ENCODE measurements at regions not wholly inside any gene's neighbourhood (a gene's known extent, or its start where the extent isn't known, plus 50 kb on each side); places are given as distances from the start of the nearest gene placed in this dataset.

- no peak for DNase-seq (ENCODE audit: low read depth)
- Histone ChIP-seq H3K36me3 (ENCODE audit: control insufficient read depth, insufficient read depth, low read length) (no peaks in the 10 kb centered on the region), H3K27me3 (ENCODE audit: control insufficient read depth, insufficient read depth, low read length) (no peaks in the 10 kb centered on the region), H3K4me3 (ENCODE audit: low read depth, low read length) (no peak overlapping the region)
- ChIA-PET POLR2A (no interaction called here), CTCF (no interaction called here)
- no peak for TF ChIP-seq CTCF (IDR thresholded peaks at IDR 0.05; ENCODE audit: insufficient read depth, low read depth, low read length)
Observed at GRCh38 chr5:109965634-109966033, 275.9 kb downstream of the MAN2A1 start.

- Histone ChIP-seq H3K27me3 (ENCODE audit: control insufficient read depth, insufficient read depth, low read length) (no peaks in the 10 kb centered on the region), H3K4me3 (ENCODE audit: low read depth, low read length) (no peak overlapping the region), H3K36me3 (ENCODE audit: control insufficient read depth, insufficient read depth, low read length) (no peaks in the 10 kb centered on the region)
- CTCF ChIA-PET, result no interaction called here
- TF ChIP-seq CTCF (IDR thresholded peaks at IDR 0.05; ENCODE audit: insufficient read depth, low read depth, low read length), result no peak
- no peak for DNase-seq (ENCODE audit: low read depth)
- POLR2A ChIA-PET, result no interaction called here
Observed at GRCh38 chr5:109971968-109972367, 282.2 kb downstream of the MAN2A1 start.

- Histone ChIP-seq H3K4me3 (ENCODE audit: low read depth, low read length) (no peak overlapping the region), H3K36me3 (ENCODE audit: control insufficient read depth, insufficient read depth, low read length) (no peaks in the 10 kb centered on the region), H3K27me3 (ENCODE audit: control insufficient read depth, insufficient read depth, low read length) (no peaks in the 10 kb centered on the region)
- ChIA-PET CTCF (no interaction called here), POLR2A (no interaction called here)
- no peak for TF ChIP-seq CTCF (IDR thresholded peaks at IDR 0.05; ENCODE audit: insufficient read depth, low read depth, low read length)
- DNase-seq (ENCODE audit: low read depth), result no peak
Observed at GRCh38 chr5:109981979-109982378, 292.3 kb downstream of the MAN2A1 start.

- no peaks in the 10 kb centered on the region for H3K27me3 ChIP-seq (ENCODE audit: control insufficient read depth, insufficient read depth, low read length)
- no peak for DNase-seq (ENCODE audit: low read depth)
- ChIA-PET CTCF (interaction anchor here (0.5 kb wide), 1 partner anchor 1473 kb away, joined by 3 read pairs; no protein-coding TSS in a partner anchor), POLR2A (no interaction called here)
- H3K4me3 ChIP-seq (ENCODE audit: low read depth, low read length), result no peak overlapping the region
- H3K36me3 ChIP-seq (ENCODE audit: control insufficient read depth, insufficient read depth, low read length), result no peaks in the 10 kb centered on the region
- TF ChIP-seq CTCF (IDR thresholded peaks at IDR 0.05; ENCODE audit: insufficient read depth, low read depth, low read length), result no peak
Observed at GRCh38 chr5:109982966-109983534, 293.3 kb downstream of the MAN2A1 start.

GRCh38 chr5:109986726-109987125 is 297.0 kb downstream of the MAN2A1 start:
- POLR2A ChIA-PET, result no interaction called here
- no peak for DNase-seq (ENCODE audit: low read depth)
- TF ChIP-seq CTCF (IDR thresholded peaks at IDR 0.05; ENCODE audit: insufficient read depth, low read depth, low read length), result no peak
- CTCF ChIA-PET, result no interaction called here
- Histone ChIP-seq H3K4me3 (ENCODE audit: low read depth, low read length) (no peak overlapping the region), H3K36me3 (ENCODE audit: control insufficient read depth, insufficient read depth, low read length) (no peaks in the 10 kb centered on the region), H3K27me3 (ENCODE audit: control insufficient read depth, insufficient read depth, low read length) (no peaks in the 10 kb centered on the region)
